GM21717 (cell line): ENCODE measurements at regions not wholly inside any gene's neighbourhood (a gene's known extent, or its start where the extent isn't known, plus 50 kb on each side); places are given as distances from the start of the nearest gene placed in this dataset.

Source experiments
- ATAC-seq: cut with Tn5 transposase; IDR thresholded peaks from one replicate; pipeline ENCODE4 v1.9.1; 2021; ENCODE audit warnings: mild to moderate bottlenecking, moderate library complexity; ENCODE audit not compliant: unreplicated experiment

DNA sequence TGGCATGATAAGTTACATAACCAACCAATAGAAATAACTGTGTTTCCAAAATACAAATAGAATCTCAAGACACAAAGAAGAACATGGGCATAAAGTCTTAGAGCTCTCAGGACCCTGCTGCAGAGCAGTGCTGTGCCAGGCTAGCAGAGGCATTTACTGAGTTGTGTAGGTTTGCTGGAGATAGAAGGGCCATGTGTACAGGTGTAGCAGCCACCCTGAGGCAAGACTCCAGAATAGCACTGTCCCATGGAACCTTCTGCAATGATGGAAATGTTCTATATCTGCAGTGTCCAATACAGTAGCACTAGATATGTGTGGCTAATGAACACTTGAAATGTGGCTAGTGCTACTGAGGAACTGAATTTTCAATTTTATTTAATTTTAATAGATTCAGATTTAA is 267.0 kb upstream of the UMPS start:
- no peak for ATAC-seq

- ATAC-seq = no peak
These were observed 262.0 kb upstream of the UMPS start for GRCh38 chr3:124467980-124468902.

DNA sequence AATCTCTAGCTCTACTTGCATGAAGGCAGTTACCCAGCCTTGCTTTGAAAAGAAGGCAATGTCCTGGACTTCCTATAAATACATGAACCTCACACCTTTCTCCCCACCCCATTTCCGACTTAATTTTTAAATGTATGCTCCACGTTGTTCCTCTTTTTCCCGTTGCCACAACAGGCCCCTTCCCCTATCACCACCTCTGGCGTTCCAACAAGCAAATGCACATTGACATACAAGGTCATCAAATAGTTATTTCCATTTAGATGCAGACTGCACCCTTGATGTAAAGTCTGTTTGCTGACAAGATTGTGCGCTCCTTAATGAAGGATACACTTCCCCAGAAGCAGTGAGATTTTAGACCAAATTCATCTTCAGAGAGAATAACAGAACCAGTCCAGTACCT is 260.7 kb upstream of the UMPS start:
- no peak for ATAC-seq

DNA sequence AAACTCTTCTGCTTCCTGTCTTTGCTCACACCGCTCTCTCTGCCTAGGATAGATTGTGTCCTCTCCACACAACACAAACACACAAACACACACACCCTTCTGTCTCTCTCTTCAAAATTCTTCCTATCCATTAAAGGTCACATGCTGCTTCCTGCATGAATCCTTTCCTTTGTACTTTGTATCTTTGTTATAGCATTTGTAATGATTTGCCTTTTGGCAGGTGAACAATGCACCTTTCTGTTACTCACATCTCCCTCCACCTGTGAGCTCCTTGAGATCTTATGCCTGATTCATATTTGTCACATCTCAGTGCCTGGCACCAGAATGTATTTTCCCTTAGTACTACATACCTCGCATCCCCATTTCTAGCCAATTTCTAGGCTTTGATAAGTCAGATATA is 251.4 kb upstream of the UMPS start:
- ATAC-seq = no peak

GRCh38 chr3:124483915-124484470 is 246.3 kb upstream of the UMPS start:
- no peak for ATAC-seq

- ATAC-seq = no peak
These were observed 243.9 kb upstream of the UMPS start for GRCh38 chr3:124486324-124486723.

DNA sequence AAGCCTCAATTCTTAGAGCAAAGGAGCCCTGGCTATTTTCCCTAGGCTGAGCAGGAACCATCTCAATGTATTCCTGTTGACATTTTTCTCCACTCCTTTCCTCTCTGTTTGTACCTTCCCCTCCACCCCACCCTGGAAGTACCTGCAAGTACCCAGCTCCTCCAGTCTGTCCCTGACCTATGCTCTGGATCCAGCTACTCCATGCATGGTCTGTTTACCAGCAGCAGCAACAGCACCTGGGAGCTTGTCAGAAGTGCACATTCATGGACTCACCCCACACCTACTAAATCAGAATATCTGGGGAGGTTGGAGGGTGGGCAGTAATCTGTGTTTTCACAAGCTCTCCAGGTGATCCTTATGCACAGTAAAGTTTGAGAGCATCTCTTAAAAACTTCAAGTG is 240.7 kb upstream of the UMPS start:
- ATAC-seq = no peak

DNA sequence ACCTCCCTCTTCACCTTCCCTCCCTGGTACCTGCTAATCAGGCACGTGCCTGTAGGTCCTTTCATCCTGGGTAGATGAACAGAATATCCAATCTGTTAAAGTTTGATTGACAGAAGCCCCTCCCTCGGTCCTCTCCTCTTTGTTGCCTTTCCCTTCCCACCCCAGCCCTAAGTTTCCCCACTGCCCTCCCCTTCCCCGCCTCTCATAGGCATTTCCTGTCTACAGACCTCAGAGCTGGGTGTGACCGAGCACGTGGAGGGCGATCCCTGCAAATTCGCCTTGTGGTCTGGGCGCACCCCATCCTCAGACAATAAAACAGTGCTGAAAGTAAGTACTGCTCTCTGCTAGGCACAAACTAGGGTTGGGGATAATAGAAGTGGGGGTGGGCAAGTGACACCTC is 239.2 kb upstream of the UMPS start:
- ATAC-seq = no peak

- no peak for ATAC-seq
These were observed 238.4 kb upstream of the UMPS start for GRCh38 chr3:124491875-124492274.

DNA sequence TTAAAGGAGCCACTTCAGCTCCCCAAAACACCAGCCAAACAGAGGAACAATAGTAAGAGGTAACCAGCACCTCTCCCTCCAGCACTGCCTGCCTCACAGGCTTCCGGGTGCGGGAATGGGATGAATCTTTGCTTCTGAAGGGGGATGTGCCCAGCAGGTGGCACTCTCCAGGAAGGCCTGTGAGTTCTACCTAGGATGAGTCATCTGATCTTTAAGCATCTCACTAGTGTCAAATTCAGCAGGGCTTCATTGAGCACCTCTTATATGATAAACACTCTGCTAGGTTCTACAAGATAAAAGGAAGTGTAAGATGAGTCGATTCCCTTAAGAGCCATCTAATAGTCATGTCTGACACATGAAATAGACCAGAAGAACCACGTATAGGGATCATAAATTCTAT is 237.4 kb upstream of the UMPS start:
- no peak for ATAC-seq

DNA sequence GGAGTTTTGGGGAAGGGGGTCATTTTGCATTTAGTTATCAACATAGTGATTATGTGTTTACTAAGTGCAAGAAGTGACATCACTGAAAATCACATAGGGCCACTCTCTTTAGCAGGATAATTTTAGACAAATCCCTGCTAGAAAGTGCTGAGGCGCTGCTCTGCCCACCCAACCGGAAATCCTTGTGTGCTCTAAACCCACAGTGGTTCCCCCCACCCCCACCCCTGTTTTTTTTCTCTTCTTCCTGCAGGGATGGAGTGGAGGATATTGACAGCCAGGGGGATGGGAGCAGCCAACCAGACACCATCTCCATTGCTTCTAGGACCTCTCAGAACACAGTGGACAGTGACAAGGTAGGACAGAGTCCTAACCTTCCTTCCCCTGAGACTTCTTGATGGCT is 234.2 kb upstream of the UMPS start:
- ATAC-seq = no peak

- no peak for ATAC-seq
These were observed 232.8 kb upstream of the UMPS start for GRCh38 chr3:124497487-124497886.

- ATAC-seq = no peak
These were observed 231.4 kb upstream of the UMPS start for GRCh38 chr3:124498891-124499290.

- ATAC-seq = no peak
These were observed 225.8 kb upstream of the UMPS start for GRCh38 chr3:124504332-124505059.

DNA sequence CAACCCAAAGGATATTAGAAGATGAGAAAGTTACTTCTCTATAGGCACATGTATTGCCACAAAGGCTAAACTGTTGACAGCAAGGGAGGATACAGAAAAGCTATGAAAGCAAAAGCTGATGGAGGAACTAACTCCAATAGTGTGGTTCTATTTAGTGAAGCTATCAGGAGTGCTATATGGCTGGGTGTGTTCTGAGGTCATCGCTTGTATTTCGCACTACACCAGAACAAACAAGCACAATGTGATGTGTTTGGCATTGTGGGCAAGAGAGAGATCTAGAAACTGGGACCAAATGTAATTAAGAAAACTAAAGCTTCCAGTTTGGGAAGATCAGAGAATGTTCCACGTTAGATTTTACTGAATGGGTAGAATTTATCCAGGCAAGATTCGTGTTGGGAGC is 220.4 kb upstream of the UMPS start:
- no peak for ATAC-seq

DNA sequence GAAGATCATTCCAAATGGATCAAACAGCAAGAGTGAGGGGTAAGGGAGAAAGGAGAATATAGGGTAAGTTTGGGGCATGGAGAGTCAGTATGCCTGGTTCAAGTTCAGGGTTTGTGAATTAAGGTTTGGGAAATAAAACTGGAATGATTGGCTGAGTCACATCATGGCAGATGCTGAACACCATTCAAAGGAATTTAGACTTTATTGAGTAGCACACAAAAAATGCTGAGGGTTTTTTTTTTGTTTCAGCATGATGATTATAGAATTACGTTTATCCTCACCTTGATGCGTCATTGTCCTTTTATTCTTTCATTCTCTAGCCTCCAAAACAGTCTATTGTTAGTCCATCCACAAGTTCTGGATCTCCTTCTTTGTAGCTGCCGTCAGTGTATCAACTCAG is 220.0 kb upstream of the UMPS start:
- no peak for ATAC-seq

GRCh38 chr3:124512881-124513609 is 217.2 kb upstream of the UMPS start:
- ATAC-seq = no peak

GRCh38 chr3:124513610-124513997 is 216.6 kb upstream of the UMPS start:
- no peak for ATAC-seq

DNA sequence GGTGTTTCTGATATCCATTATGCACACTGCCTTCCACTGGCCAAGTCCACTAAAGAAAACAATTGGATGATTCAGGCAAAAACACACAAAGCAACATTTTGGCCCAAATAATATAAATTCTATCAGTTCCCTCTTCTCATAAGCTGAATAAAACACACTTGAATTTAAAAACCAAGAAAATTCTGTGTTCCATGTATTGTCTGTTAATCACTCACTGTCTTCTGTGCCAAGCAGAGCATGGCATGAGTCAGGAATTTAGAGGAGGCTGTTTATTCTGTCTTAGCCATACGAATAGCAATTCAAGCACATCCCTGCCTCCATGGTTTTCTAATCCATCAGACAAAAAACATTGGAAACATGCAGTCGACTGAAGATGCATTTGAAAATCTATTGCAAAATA is 215.6 kb upstream of the UMPS start:
- ATAC-seq = no peak

GRCh38 chr3:124516333-124516732 is 213.9 kb upstream of the UMPS start:
- ATAC-seq = no peak

- ATAC-seq = no peak
These were observed 212.9 kb upstream of the UMPS start for GRCh38 chr3:124517306-124517705.
